ENCODE measurements at regions not wholly inside any gene's neighbourhood (a gene's known extent, or its start where the extent isn't known, plus 50 kb on each side); places are given as distances from the start of the nearest gene placed in this dataset.

- no peak for DNase-seq (ENCODE audit: low read depth in 2 of 2)
Observed at GRCh38 chr10:94085766-94086437, 92.2 kb downstream of the PLCE1 start.

- DNase-seq (ENCODE audit: low read depth in 2 of 2), result no peak
Observed at GRCh38 chr10:94088926-94089381, 95.2 kb downstream of the PLCE1 start.

GRCh38 chr10:94091649-94092048 lies 97.9 kb downstream of the PLCE1 start:
- no peak for DNase-seq (ENCODE audit: low read depth in 2 of 2)

GRCh38 chr10:94092848-94093247 lies 99.1 kb downstream of the PLCE1 start:
- peak; percentile 17 to 70 for DNase-seq (ENCODE audit: low read depth in 2 of 2)

DNA sequence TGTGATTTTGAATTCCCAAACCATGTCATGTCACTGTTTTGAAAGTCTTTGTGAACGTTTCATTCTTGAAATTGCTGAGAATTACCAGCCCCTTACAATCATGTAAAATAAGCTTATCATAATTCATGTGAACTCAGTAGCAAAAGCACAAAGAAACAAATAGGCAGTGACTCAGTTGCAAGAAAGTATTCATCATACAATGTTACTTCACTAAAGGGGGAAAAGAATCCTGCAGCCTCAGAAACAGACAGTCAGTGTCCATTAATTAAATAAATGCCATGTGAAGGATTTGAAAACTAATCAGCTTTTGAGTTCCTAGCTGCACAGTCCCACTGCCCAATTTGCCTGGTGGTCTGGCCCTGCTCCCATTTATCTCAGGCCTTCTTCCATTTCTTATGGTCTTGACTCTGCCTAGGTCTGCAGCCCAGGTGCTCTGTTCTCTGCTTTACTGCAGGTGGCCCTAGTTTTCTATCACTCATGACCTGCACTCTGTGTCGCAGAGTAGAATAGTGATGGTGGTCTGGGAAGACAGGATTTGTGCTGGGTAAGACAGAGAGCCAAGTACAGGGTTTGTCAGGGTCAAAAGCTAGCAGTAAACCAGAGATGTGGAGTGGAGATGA lies 99.7 kb downstream of the PLCE1 start:
- DNase-seq (ENCODE audit: low read depth in 2 of 2), result no peak

- no peak for DNase-seq (ENCODE audit: low read depth in 2 of 2)
Observed at GRCh38 chr10:94094540-94094939, 100.8 kb downstream of the PLCE1 start.

DNA sequence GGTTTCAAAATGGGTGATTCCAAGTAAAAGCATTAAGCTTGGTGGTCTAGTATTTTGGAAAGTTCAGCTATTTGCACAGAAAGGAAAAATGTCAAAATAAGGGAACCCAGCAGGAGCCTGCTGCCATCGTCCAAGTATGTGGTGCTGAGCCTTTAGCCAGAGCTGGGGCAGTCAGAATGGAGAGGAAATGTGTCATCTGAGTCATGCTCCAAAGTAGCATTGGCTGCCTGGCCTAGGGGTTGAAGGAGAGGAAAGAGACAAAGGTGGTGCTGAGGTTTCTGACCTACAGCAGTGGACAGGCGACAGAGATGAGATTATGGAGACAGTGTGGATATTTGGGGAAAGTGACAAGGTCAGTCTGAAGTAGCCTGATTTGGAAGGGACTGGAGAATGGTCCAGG lies 103.9 kb downstream of the PLCE1 start:
- DNase-seq (ENCODE audit: low read depth in 2 of 2), result peak in 1 of 2 donors; percentile 25

DNA sequence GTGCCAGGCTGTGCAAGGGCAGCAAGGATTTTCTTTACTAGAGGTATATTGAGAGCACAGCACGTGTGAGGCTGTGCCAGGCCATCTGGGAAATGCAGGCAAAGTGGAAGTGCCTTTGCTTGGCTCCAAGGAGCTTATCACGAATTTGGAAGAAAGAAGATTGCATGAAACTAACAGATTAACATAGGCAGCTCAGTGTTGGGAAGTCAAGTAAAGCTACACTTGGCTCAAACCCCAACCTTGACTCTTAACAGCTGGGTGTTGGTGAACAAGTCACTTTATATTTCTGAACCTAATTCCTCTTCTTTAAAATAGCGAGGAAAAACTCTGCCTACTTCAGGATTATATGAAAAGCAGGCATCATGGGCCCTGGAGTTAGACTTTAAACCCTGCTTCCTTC lies 105.2 kb downstream of the PLCE1 start:
- no peak for DNase-seq (ENCODE audit: low read depth in 2 of 2)

DNA sequence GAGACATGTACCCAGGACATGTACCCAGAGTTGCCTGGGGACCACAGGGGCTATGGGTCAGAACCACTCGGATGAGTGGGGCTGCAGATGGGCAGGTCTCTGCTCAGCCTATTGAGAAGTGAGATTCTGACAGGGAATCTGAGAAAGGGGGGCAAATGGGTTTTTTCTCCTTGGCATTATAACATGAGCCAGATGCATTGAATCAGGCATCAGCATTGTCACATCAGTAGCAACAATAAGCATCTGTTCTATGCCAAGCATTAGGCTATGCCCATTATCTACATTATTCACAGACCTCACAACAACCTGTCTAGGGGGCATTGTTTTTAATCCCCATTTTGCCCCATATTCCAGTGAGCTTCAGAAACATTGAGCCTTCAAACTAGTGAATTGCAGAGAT lies 108.2 kb downstream of the PLCE1 start:
- DNase-seq (ENCODE audit: low read depth in 2 of 2), result no peak

DNA sequence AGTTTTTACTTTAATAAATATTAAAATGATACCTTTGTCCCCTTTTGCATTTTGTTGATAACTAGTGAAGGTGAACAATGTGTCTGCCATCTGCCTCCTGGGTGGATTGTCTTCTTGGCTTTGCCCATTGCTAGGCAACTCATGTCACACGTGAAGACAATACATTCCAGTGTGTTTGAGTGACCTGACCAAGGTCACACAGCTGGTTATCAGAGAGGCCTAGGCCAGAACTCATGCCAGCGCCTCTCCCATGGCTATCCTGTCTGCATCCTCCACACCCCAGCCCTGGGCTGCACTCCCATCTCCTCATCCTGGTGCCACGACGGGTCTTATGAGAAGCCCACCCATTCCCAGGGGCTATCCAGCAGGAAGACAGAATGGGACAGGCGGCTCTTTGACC lies 108.7 kb downstream of the PLCE1 start:
- peak in 1 of 2 donors; percentile 53 for DNase-seq (ENCODE audit: low read depth in 2 of 2)

GRCh38 chr10:94103192-94103591 lies 109.5 kb downstream of the PLCE1 start:
- DNase-seq (ENCODE audit: low read depth in 2 of 2), result no peak

DNA sequence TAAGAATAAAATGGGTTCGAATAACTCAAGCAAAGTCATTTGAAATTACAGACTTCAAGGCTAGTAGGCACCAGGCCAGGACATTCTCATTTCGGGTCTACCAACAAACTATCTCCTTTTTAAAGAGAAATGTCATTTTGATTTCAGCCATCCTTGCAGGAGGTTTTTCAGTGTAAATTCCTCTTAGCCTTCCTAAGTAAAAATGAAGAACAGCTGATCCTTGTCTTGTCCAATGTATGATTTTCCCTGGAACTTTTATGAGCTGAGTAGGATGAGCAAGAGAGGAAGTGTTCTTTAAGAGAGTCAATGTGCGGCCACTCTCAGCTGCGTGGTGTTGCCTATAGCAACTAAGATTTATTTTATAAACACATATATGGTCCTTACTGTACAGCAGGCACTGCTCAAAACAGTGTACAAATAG lies 110.1 kb downstream of the PLCE1 start:
- peak in 1 of 2 donors; percentile 65 for DNase-seq (ENCODE audit: low read depth in 2 of 2)

- DNase-seq (ENCODE audit: low read depth in 2 of 2), result peak; percentile 46 to 64
Observed at GRCh38 chr10:94104316-94105000, 110.7 kb downstream of the PLCE1 start.

GRCh38 chr10:94105226-94105625 lies 111.5 kb downstream of the PLCE1 start:
- DNase-seq (ENCODE audit: low read depth in 2 of 2), result no peak

- DNase-seq (ENCODE audit: low read depth in 2 of 2), result no peak
Observed at GRCh38 chr10:94107191-94107590, 113.5 kb downstream of the PLCE1 start.

DNA sequence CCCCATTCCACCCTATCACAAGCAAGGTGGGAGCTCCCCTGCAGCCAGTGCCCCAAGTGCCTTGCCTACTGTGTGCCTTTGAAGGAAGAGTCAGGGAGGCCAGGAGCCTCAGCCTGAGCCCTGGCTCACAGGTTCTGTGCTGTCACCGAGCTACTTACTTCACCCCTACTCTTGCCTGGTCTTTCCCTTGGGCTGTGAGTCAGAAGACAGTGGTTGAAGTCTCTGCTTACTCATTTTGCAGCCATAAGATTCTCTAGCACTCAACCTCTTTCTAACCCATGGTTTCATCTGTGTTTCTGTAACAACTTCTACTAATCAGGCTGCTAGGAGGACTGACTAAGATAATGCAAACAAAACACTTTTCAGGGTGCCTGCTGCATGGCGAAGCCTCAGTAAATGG lies 114.5 kb downstream of the PLCE1 start:
- no peak for DNase-seq (ENCODE audit: low read depth in 2 of 2)

- no peak for DNase-seq (ENCODE audit: low read depth in 2 of 2)
Observed at GRCh38 chr10:94111367-94111766, 117.6 kb downstream of the PLCE1 start.

DNA sequence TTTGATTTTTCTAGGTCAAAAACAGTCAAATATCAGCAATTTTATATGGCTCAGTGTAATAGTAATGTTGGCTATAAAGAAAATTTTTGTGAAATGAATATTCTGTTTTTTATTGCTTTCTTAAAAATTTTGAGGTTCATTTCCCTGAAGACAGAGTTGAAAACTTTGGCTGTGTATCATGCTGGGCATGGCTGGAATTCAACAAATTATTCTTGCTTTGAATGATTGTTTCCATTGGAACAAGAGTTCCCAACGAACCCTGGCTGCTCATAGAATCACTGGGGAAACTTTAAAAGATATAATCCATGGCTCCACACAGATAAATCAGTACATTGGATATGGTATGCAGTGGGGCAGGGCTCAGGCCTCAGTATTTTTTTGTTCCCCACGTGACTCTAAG lies 118.6 kb downstream of the PLCE1 start:
- DNase-seq (ENCODE audit: low read depth in 2 of 2), result no peak

DNA sequence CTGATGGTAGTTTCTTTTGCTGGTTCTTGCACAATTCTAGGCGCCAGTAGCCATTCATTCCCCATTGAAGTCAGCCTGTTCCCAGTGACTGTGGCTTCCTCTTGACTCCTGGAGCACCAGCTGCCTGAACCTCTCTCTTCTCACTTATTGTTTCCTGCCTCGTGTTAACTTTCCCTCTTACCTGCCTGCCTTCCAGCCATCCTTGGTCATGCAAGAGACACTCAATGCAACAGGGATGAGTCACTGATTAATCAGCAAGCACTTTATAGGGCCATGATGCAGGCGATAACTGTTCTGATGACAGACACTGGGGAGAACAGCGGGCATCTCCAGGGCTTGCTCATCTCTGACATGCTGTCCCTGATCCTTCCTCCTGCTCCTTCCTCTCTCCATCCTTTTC lies 122.0 kb downstream of the PLCE1 start:
- DNase-seq (ENCODE audit: low read depth in 2 of 2), result no peak

DNA sequence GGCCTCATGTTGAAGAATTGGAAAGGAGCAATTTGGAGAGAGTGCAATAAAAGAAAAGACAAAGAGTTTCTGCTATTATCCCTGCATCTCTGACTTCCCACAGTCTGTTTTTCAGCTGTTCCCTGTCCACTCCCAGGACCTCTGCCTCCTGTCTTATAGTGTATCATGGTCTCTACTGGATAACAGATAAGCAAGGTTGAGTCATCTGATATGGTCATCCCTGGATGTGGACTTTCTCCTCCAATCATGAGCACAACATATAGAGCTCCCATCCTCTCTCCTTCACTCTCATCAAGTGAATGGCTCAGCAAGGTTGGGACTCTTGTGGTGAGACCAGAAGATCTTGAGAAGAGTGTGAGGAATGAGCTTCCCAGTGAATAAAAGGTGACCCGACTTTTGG lies 123.1 kb downstream of the PLCE1 start:
- no peak for DNase-seq (ENCODE audit: low read depth in 2 of 2)

- DNase-seq (ENCODE audit: low read depth in 2 of 2), result no peak
Observed at GRCh38 chr10:94122211-94122610, 128.5 kb downstream of the PLCE1 start.

GRCh38 chr10:94123258-94123995 lies 129.7 kb downstream of the PLCE1 start:
- DNase-seq (ENCODE audit: low read depth in 2 of 2), result peak; percentile 28 to 31
